Hematopoietic multipotent progenitor cell treated with erythropoietin and hydrocortisone succinate and interleukin-3 and kit ligand, for 4 days (in vitro differentiated cells): ENCODE measurements at regions not wholly inside any gene's neighbourhood (a gene's known extent, or its start where the extent isn't known, plus 50 kb on each side); places are given as distances from the start of the nearest gene placed in this dataset.
"Not testable (repeated sequence)": the region's sequence is repeated elsewhere in the genome, so short reads cannot be mapped to it uniquely, and the experiment has no call there.

Source experiments
- DNase-seq: peaks from one replicate; pipeline ENCODE4 v3.0.0-alpha.2; 2015

DNA sequence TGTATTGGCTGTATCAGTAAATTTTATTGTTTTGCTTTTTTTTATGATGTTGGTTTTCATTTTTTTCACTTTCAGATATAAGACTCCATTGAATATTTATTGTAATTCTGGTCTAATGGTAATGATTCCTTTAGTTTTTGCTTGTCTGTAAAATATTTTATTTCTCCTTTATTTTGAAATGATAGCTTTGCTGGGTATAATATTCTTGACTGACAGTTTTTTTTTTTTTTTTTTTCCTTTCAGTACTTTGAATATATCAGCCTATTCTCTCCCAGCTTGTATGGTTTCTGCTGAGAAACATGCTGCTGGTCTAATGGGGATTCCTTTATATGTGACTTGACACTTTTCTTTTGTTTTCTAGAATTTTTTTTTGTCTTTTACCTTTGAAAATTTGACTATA, 195.1 kb upstream of the SLC38A2 start:
- DNase-seq: no peak

- no peak for DNase-seq
These were observed 190.2 kb upstream of the SLC38A2 start for GRCh38 chr12:46562625-46563225.

GRCh38 chr12:46561769-46562624, 189.4 kb upstream of the SLC38A2 start:
- DNase-seq: not testable (repeated sequence)

- DNase-seq: no peak
These were observed 188.3 kb upstream of the SLC38A2 start for GRCh38 chr12:46560874-46561273.

- no peak for DNase-seq
These were observed 187.5 kb upstream of the SLC38A2 start for GRCh38 chr12:46560089-46560488.

DNA sequence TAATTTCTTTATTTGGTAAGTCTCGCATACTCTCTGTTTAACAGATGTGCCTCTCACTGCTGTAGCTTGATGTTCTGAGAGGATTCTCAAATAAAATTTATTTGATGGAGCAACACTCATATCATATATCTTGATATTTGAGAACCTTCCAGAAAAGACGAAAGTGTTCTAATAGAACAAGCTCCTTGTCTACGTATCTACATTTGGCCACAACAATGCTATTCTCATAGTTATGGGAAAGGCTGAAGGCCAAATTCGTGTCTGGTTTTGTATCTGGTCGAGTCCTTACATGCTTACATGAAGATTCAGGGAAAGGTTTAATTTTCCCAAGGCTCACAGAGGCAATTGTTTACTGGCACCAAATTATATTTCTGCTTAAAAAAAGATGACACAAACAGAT, 186.7 kb upstream of the SLC38A2 start:
- no peak for DNase-seq

GRCh38 chr12:46558677-46559076, 186.1 kb upstream of the SLC38A2 start:
- DNase-seq: no peak

DNA sequence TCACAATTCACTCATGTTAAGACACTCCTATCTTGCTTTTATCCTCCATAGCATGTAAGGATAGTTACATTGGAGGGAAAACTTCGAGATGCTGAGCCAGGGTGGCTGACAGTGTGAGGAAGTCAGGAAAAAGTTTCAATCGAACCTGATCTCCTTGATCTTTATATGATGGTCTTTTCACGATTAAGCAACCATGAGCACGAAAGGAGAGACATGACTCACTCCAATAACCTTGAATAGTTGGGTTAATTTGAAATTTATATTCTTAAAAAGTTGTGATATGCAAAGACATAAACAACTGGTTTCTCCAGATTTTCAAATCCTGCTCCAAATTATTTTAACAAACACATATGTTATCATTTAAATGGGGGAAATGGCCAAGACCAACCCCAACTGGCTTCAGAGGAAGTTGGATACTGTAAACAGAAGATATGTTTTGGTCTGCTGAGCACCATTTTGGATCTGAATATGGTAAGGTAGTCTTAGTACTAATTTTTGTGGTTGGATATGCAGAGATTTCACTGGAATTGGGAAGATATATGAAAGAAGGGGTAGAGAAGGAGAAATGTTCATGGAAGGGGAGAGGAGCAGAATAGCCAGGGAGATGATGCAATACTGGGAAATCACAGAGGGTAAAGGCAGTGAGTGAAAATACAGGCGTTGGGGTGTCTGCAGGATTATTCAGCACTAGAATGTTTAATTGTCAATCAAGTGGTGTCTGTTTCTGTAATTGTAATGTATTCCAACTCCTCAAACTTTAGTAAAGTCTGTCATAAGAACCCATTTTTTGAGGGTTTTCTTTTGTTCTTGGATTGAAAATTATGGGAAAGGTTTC, 185.2 kb upstream of the SLC38A2 start:
- DNase-seq: no peak

GRCh38 chr12:46556819-46557524, 184.4 kb upstream of the SLC38A2 start:
- no peak for DNase-seq

DNA sequence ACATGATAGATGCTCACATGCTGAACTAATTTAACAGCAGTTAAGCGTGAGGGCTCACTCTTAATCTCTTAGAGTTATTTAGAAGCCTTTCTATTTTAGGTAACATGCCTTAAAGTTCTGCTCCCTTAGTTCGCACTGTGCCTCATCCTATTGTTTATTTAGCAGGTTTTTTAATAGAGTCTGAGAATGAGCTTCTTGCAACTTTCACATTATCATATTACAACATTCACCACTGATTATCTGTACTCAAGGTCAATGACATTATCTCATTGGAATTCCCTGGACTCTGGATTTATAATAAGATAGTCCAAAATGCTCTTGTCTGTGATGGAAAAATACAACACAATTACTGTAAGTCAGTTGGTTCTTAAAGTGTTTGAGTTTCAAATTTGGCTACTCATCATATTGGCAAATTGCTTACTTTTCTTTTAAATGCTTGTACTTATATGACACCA, 183.6 kb upstream of the SLC38A2 start:
- no peak for DNase-seq

DNA sequence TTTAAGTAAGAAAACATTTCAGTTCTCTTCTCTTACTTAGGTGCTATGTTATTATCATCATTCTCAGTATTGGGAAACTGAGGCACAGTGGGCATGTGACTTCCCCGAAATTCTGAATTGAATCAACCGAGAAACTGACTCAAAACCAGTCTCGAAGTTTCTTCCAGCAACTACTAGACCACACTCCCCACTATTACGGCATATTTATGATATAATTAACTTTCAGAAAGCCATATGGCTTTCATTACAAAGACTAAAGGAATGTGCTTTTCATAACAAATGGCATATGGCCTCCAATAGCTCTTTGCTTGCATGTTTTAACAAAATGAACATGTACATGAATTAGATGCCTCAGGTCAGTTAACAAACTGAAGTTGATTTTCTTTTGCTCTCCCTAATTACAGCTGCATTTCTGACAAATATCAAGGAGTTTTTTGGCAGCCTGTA, 182.9 kb upstream of the SLC38A2 start:
- no peak for DNase-seq

DNA sequence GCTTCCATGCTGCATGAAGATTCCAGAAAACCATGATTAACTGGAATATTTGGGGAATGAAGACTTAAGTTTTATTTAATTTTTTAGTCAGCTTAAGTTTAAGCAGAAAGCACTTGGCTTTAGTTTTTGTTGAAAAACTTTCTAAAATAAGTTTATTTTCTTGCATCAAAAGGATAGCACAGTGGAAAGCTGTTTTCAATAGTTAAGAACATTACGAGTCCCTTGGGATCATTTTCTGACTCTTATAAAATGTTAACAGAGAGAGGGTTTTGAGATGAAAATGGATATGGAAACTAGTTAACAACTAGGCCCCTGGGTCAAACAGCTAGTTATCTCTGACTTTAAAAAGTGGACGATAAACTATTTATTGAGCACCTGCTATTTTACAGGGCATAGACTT, 181.9 kb upstream of the SLC38A2 start:
- no peak for DNase-seq

GRCh38 chr12:46553911-46554310, 181.3 kb upstream of the SLC38A2 start:
- DNase-seq: no peak

DNA sequence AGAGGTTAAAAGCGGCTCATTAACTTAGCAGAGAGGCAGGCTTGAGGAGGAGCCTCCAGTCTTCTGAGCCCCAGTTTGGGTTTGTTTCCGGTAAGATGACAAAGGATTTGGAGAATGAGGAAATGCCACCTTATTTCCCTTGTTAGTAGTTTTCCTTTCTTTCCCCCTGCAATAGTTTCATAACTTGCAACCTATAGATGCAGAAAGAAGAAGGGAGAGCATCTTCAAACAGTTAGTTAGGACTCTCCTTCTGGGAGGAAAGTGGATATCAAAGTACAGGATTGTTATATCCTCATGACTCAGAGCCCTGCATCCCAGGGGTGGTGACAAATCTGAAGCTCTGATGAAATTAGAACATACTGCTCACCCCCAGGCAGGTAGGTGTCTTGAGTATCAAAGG, 180.7 kb upstream of the SLC38A2 start:
- DNase-seq: no peak

DNA sequence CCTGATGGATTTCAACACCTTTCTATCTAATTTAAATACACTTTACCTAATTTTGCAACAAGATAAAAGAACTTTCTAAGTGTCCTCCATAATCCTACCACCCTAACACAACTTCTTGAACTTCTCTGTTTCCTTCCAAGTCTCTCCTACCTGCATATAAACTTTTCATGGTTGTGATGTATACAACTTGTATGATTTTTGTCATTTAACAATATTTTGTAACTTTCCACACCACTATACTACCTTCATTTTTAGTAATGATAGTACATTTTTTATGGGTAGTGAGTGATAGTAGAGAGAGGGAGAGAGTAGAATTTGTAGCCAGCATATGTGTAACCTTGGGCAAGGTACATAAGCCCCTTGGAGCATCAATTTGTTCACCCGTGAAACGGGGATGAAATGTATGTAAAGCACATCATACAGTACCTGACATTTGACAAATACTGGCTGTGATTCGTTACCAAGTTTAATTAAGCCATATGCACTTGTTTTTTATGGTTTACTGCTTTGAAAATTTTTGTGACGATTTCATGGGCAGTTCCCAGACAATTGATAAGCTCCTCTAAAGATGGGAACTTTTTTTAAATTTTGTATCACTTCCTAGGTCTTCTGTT, 177.8 kb upstream of the SLC38A2 start:
- DNase-seq: no peak

DNA sequence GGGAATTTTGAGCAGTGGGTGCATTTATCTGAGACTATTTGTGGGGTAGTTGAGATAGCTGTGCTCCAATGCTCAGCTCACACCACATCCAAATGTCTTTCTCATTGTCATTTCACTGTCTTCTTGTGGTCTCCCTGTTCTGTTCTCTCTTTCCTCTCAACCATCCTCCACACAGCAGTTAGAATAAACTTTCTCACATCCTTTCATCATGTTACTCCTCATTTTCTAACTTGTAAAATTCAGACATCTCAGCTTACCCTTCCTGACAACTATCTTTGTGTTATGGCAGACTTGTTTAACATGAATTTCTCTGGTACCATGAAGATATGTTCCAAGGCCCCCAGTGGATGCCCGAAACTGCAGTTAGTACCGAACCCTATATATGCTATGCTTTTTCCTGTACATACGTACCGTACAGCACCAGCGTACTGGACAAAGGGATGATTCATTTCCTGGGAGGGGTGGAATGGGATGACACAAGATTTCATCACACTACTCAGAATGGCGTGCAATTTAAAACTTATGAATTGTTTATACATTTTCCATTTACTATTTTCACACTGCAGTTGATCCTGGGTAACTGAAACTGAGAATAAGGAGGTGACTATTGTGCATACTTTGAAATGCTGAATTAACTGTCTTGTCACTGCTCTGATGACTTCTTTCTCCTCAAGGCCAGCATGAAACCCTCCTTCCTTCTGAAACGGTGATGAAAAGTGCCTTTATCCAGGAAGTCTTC, 177.1 kb upstream of the SLC38A2 start:
- no peak for DNase-seq

DNA sequence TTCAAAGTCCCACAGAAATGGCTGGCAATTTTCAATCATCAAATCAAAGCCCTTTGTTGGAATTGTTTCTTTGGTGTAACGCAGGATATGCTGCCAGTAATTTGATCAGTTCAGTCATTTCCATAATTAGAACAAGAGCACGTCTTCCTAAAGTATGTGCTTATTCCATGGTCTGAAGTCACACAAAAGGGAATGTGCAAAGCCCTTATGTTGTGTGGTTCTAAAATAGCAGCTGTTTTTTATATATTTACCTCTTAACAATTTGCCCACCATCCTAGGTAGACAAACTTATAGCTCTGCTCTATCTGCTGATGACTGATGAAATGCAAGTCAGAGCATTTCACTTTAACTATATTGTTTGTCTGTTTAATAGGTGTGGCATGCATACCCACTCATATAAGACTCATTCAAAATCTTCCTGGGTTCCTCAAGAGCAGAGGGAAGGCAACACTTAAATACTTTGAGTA, 176.1 kb upstream of the SLC38A2 start:
- no peak for DNase-seq

DNA sequence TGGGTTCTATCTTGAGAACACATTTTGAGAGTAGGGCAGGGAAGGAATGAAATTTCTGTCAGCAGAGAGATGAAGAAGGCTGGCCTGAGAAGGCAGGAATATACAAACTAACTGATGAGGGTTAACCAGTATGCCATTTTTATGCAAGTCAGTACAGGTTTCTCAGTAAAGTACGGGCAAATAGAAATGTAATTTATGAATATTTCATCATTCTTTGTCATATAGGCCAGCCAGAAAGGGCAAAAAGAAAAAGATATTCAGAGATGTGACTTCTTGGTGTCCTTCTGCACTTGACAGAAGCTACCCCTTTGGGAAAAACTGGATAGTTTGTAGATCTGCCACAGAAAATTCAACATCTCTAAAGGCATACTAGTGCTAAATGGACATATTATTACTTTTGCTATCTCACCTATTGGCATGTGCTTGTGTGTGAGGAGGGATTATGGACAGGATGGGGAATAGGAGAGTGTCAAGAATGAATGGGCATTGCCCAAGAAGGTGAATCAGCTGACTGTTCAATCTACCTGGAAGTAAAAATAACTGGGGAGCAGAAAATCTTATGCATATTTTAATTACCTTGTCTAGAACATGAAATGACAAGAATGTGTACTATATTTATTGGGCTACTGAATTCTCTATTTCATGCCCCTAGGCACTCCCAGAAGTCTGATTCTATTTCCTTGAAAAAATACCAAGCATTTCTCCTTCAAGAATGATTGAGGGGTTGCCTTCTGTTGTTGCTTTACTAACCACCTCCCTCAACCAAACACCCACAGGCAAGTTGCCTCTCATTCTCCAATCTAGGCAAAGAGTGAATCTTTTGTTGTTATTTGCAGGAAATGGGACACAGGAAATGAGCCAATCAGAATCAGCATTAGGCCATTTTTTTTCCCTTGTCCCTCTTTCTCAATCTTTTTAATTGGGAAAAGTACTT, 175.1 kb upstream of the SLC38A2 start:
- DNase-seq: no peak

GRCh38 chr12:46546634-46547273, 174.2 kb upstream of the SLC38A2 start:
- peak; percentile 34 for DNase-seq

DNA sequence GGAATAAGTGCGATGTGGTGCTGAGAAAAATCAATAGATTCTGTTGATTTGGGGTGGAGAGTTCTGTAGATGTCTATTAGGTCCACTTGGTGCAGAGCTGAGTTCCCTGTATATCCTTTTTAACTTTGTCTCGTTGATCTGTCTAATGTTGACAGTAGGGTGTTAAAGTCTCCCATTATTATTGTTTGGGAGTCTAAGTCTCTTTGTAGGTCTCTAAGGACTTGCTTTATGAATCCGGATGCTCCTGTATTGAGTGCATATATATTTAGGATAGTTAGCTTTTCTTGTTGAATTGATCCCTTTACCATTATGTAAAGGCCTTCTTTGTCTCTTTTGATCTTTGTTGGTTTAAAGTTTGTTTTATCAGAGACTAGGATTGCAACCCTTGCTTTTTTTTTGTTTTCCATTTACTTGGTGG, 170.8 kb upstream of the SLC38A2 start:
- DNase-seq: not testable (repeated sequence)
